Loucy (cell line): ENCODE measurements at regions not wholly inside any gene's neighbourhood (a gene's known extent, or its start where the extent isn't known, plus 50 kb on each side); places are given as distances from the start of the nearest gene placed in this dataset.

Source experiments
- H2AFZ ChIP-seq: fragments of 200-600 bp; sonication (generic); 2 replicates; pipeline ENCODE4 v1.6.0; 2016; ENCODE audit warnings: antibody characterized with exemption, mild to moderate bottlenecking, low read length, moderate library complexity
- H3F3A ChIP-seq: fragments of 200-600 bp; 2 replicates; pipeline ENCODE4 v1.6.0; 2016; ENCODE audit warnings: antibody characterized with exemption, low read depth, mild to moderate bottlenecking
- H3K27me3 ChIP-seq: fragments of 200-600 bp; sonication (generic); 2 replicates; pipeline ENCODE4 v1.6.1; 2014; ENCODE audit warnings: low read length, mild to moderate bottlenecking; ENCODE audit not compliant: insufficient read depth, poor library complexity, severe bottlenecking
- H3K36me3 ChIP-seq: fragments of 200-600 bp; sonication (generic); 2 replicates; pipeline ENCODE4 v1.6.1; 2016; ENCODE audit warnings: low read length; ENCODE audit not compliant: insufficient read depth
- H3K4me1 ChIP-seq: fragments of 200-600 bp; sonication (generic); 2 replicates; pipeline ENCODE4 v1.5.1; 2014; ENCODE audit warnings: low read length, mild to moderate bottlenecking; ENCODE audit not compliant: insufficient read depth, poor library complexity, severe bottlenecking
- H3K4me2 ChIP-seq: fragments of 200-600 bp; sonication (generic); 2 replicates; pipeline ENCODE4 v1.6.0; 2014; ENCODE audit warnings: antibody characterized with exemption, low read length, low read depth, mild to moderate bottlenecking; ENCODE audit not compliant: poor library complexity, severe bottlenecking
- H3K4me3 ChIP-seq: fragments of 200-600 bp; sonication (generic); 2 replicates; pipeline ENCODE4 v1.5.1; 2014; ENCODE audit warnings: low read length, mild to moderate bottlenecking, mixed read lengths; ENCODE audit not compliant: poor library complexity, severe bottlenecking
- H3K79me2 ChIP-seq: fragments of 200-600 bp; sonication (generic); 2 replicates; pipeline ENCODE4 v1.6.1; 2014; ENCODE audit warnings: low read length; ENCODE audit not compliant: insufficient read depth
- H3K9ac ChIP-seq: fragments of 200-600 bp; sonication (generic); 2 replicates; pipeline ENCODE4 v1.6.0; 2014; ENCODE audit warnings: mild to moderate bottlenecking, low read depth, low read length, moderate library complexity; ENCODE audit not compliant: poor library complexity, severe bottlenecking
- H3K9me2 ChIP-seq: fragments of 200-600 bp; sonication (generic); replicated peaks from 2 replicates; pipeline ENCODE4 v1.6.1; 2016; ENCODE audit warnings: low read depth, low read length, mixed read lengths
- H3K9me3 ChIP-seq: fragments of 200-600 bp; sonication (generic); 2 replicates; pipeline ENCODE4 v1.6.1; 2014; ENCODE audit warnings: mild to moderate bottlenecking, antibody characterized with exemption, low read length, low read depth; ENCODE audit not compliant: insufficient read depth
- H4K20me1 ChIP-seq: fragments of 200-600 bp; sonication (generic); 2 replicates; pipeline ENCODE4 v1.6.0; 2014; ENCODE audit warnings: antibody characterized with exemption, low read length, mild to moderate bottlenecking; ENCODE audit not compliant: insufficient read depth, poor library complexity, severe bottlenecking
- EZH2phosphoT487 ChIP-seq: fragments of 200-600 bp; IDR thresholded peaks from 2 replicates; pipeline ENCODE4 v1.6.1; 2018; ENCODE audit warnings: antibody characterized with exemption, mild to moderate bottlenecking, moderate library complexity, borderline replicate concordance
- TF ChIP-seq, protein P1 (sequence below): fragments of 200-600 bp; sonication (generic); conservative IDR thresholded peaks from 2 replicates; pipeline ENCODE4 v1.5.1; 2014; ENCODE audit warnings: mild to moderate bottlenecking, antibody characterized with exemption, low read length

DNA sequence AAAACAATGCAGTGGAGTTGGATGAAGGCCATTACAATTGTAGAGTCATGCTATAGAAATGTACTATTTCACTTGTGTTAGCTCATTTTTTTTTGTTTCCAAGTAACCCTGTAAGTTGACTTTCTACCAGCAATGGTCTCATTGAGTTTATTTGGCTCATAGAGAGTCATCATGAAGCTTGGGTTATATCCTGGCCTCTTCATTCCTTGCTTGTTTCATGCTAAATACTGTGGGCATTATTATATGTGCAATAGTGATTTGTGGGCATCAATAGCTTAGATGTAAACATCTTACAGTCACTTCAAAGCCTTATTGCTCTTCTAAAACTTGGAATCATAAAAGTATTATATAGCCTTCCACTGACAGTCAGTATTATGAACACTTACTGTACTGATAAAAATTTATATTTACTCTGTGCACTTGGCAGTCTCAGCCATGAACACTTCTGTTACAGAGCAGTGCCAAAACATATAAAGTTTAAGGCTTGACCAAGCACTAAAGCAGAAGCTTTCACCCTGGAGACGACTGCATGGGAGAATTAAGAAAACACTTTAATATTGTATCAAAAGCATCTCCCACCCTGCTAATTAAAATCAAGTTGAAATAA lies 751.2 kb downstream of the SATB2 start:
- Histone ChIP-seq H3K4me3 (no peak overlapping the region), H4K20me1 (no peaks in the 10 kb centered on the region), H3K4me2 (no peak overlapping the region), H3K36me3 (no peaks in the 10 kb centered on the region), H3K9me3 (no peaks in the 10 kb centered on the region), H2AFZ (no peak overlapping the region), H3K27me3 (no peaks in the 10 kb centered on the region), H3K4me1 (no peaks in the 10 kb centered on the region), H3K9ac (no peak overlapping the region), H3K9me2 (no peaks in the 10 kb centered on the region), H3F3A (no peaks in the 10 kb centered on the region), H3K79me2 (no peaks in the 10 kb centered on the region)
- TF ChIP-seq, protein P1, sequence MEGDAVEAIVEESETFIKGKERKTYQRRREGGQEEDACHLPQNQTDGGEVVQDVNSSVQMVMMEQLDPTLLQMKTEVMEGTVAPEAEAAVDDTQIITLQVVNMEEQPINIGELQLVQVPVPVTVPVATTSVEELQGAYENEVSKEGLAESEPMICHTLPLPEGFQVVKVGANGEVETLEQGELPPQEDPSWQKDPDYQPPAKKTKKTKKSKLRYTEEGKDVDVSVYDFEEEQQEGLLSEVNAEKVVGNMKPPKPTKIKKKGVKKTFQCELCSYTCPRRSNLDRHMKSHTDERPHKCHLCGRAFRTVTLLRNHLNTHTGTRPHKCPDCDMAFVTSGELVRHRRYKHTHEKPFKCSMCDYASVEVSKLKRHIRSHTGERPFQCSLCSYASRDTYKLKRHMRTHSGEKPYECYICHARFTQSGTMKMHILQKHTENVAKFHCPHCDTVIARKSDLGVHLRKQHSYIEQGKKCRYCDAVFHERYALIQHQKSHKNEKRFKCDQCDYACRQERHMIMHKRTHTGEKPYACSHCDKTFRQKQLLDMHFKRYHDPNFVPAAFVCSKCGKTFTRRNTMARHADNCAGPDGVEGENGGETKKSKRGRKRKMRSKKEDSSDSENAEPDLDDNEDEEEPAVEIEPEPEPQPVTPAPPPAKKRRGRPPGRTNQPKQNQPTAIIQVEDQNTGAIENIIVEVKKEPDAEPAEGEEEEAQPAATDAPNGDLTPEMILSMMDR: no peak
- no peak for TF ChIP-seq EZH2phosphoT487

DNA sequence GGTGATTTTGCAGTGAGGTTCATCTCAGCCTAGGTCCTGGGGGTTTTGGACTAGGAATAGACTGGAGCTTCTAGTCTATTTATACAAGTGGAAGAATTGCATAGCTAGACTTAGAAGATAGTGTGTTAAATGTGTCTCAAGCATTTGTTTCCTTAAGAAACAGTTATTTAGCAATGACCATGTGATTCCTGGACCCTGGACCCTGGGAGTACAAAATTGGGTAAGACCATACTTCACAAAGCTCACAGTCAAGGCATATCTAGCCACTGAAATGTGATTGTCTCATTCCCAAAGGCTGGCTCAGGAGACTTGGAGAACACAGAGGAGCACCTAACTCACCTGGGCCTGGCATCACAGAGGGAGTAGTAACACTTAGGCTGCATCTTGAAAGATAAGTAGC lies 754.5 kb downstream of the SATB2 start:
- no peak overlapping the region for H2AFZ ChIP-seq
- TF ChIP-seq, protein P1: no peak
- TF ChIP-seq EZH2phosphoT487: no peak

DNA sequence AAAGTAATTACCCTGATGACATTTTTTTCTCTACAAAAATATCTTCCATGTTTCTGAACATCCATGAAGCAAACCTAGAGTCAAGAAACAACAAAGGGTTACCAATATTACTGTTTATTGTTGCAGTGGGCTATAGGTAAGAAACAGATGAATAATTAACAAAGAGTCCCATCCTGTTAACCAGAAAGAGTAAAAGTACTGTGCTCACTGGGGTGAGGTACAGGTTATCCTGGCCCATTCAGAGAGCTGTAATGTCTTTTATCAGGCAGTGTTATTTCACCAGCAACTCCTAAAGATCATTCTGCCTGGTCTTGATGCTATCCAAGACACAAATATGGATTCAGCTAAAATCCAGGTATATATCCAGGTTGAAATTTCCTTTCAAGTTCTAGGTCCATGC lies 754.9 kb downstream of the SATB2 start:
- H3K9me3 ChIP-seq: no peaks in the 10 kb centered on the region
- peaks cover 18% of the 10 kb centered on the region for H3K4me1 ChIP-seq
- H3K4me3 ChIP-seq: no peak overlapping the region
- no peaks in the 10 kb centered on the region for H3K27me3 ChIP-seq
- H3K79me2 ChIP-seq: no peaks in the 10 kb centered on the region
- TF ChIP-seq EZH2phosphoT487: no peak
- TF ChIP-seq, protein P1: no peak
- no peak overlapping the region for H3K9ac ChIP-seq
- H4K20me1 ChIP-seq: no peaks in the 10 kb centered on the region
- no peaks in the 10 kb centered on the region for H3K36me3 ChIP-seq
- 0 out of 2 replicates have a peak, but pooled peaks cover 2% of the 10 kb centered on the region for H3F3A ChIP-seq
- H3K4me2 ChIP-seq: no peak overlapping the region
- no peaks in the 10 kb centered on the region for H3K9me2 ChIP-seq
- no peak overlapping the region for H2AFZ ChIP-seq

More for the DNA sequence above, 754.5 kb downstream of the SATB2 start:
- Histone ChIP-seq H3K4me2 (no peak overlapping the region), H3K79me2 (no peaks in the 10 kb centered on the region), H3F3A (0 out of 2 replicates have a peak, but pooled peaks cover 2% of the 10 kb centered on the region), H3K4me3 (no peak overlapping the region), H3K27me3 (no peaks in the 10 kb centered on the region), H3K4me1 (peaks cover 15% of the 10 kb centered on the region), H3K9ac (no peak overlapping the region), H3K36me3 (no peaks in the 10 kb centered on the region), H3K9me2 (no peaks in the 10 kb centered on the region), H3K9me3 (no peaks in the 10 kb centered on the region), H4K20me1 (no peaks in the 10 kb centered on the region)
